H9 (cell line): ENCODE measurements at regions not wholly inside any gene's neighbourhood (a gene's known extent, or its start where the extent isn't known, plus 50 kb on each side); places are given as distances from the start of the nearest gene placed in this dataset.
"Not testable (repeated sequence)": the region's sequence is repeated elsewhere in the genome, so short reads cannot be mapped to it uniquely, and the experiment has no call there.

Experiments used
- DNase-seq: peaks from one replicate; pipeline ENCODE4 v3.0.0-alpha.2; 2017
- H2AFZ ChIP-seq: one replicate; pipeline ENCODE4 v1.6.1; 2013; ENCODE audit warnings: mild to moderate bottlenecking, low read length, control low read depth, moderate library complexity
- H2AK5ac ChIP-seq: 2 replicates; pipeline ENCODE4 v1.6.1; 2013; ENCODE audit warnings: low read length, control low read depth, mixed read lengths; ENCODE audit not compliant: insufficient read length
- H2BK120ac ChIP-seq: one replicate; pipeline ENCODE4 v1.6.1; 2013; ENCODE audit warnings: low read depth, mild to moderate bottlenecking, low read length, control low read depth, inconsistent platforms; ENCODE audit not compliant: poor library complexity, severe bottlenecking
- H2BK12ac ChIP-seq: 2 replicates; pipeline ENCODE4 v1.6.1; 2013; ENCODE audit warnings: low read length, control low read depth, mixed read lengths, low read depth; ENCODE audit not compliant: insufficient read length
- H2BK15ac ChIP-seq: 2 replicates; pipeline ENCODE4 v1.6.1; 2013; ENCODE audit warnings: low read depth, low read length, control low read depth
- H2BK20ac ChIP-seq: one replicate; pipeline ENCODE4 v1.6.1; 2013; ENCODE audit warnings: low read depth, mild to moderate bottlenecking, low read length, control low read depth, inconsistent platforms; ENCODE audit not compliant: poor library complexity, severe bottlenecking
- H2BK5ac ChIP-seq: 2 replicates; pipeline ENCODE4 v1.6.1; 2013; ENCODE audit warnings: low read length, control low read depth, mixed read lengths; ENCODE audit not compliant: insufficient read length
- H3K14ac ChIP-seq: 2 replicates; pipeline ENCODE4 v1.6.1; 2013; ENCODE audit warnings: low read length, control low read depth; ENCODE audit not compliant: insufficient read depth
- H3K18ac ChIP-seq: 2 replicates; pipeline ENCODE4 v1.6.1; 2013; ENCODE audit warnings: low read depth, mild to moderate bottlenecking, mixed read lengths, low read length, control low read depth; ENCODE audit not compliant: insufficient read length
- H3K23ac ChIP-seq: 2 replicates; pipeline ENCODE4 v1.6.1; 2013; ENCODE audit warnings: low read length, control low read depth, mixed read lengths, low read depth; ENCODE audit not compliant: insufficient read length
- H3K23me2 ChIP-seq: 2 replicates; pipeline ENCODE4 v1.6.1; 2013; ENCODE audit warnings: low read depth, mild to moderate bottlenecking, mixed read lengths, low read length, control low read depth; ENCODE audit not compliant: insufficient read length, poor library complexity, severe bottlenecking
- H3K27ac ChIP-seq: 2 replicates; pipeline ENCODE4 v1.5.1; 2013; ENCODE audit warnings: low read length, control low read depth, mixed read lengths, low read depth; ENCODE audit not compliant: insufficient read length
- H3K27me3 ChIP-seq: 2 replicates; pipeline ENCODE4 v1.6.1; 2013; ENCODE audit warnings: low read length, control low read depth, inconsistent platforms; ENCODE audit not compliant: insufficient read depth
- H3K4ac ChIP-seq: 2 replicates; pipeline ENCODE4 v1.6.1; 2013; ENCODE audit warnings: low read depth, mild to moderate bottlenecking, control low read depth, inconsistent platforms, low read length, moderate library complexity
- H3K4me1 ChIP-seq: 2 replicates; pipeline ENCODE4 v1.6.1; 2013; ENCODE audit warnings: low read length, control low read depth, inconsistent platforms; ENCODE audit not compliant: insufficient read depth
- H3K4me2 ChIP-seq: 2 replicates; pipeline ENCODE4 v1.6.1; 2013; ENCODE audit warnings: low read length, control low read depth, mixed read lengths; ENCODE audit not compliant: insufficient read length, insufficient read depth
- H3K56ac ChIP-seq: 2 replicates; pipeline ENCODE4 v1.6.1; 2013; ENCODE audit warnings: low read depth, mild to moderate bottlenecking, mixed read lengths, low read length, control low read depth; ENCODE audit not compliant: insufficient read length
- H3K79me1 ChIP-seq: 2 replicates; pipeline ENCODE4 v1.6.1; 2013; ENCODE audit warnings: low read depth, mild to moderate bottlenecking, moderate library complexity, low read length, control low read depth, inconsistent platforms; ENCODE audit not compliant: insufficient read depth, poor library complexity, severe bottlenecking
- H3K79me2 ChIP-seq: 2 replicates; pipeline ENCODE4 v1.6.1; 2013; ENCODE audit warnings: low read length, control low read depth, inconsistent platforms; ENCODE audit not compliant: insufficient read depth
- H3K9ac ChIP-seq: 2 replicates; pipeline ENCODE4 v1.6.1; 2013; ENCODE audit warnings: low read length, control low read depth, mixed read lengths; ENCODE audit not compliant: insufficient read length; ENCODE audit errors: extremely low read depth
- H3K9me3 ChIP-seq: one replicate; pipeline ENCODE4 v1.6.1; 2013; ENCODE audit warnings: low read depth, low read length, inconsistent platforms; ENCODE audit not compliant: control insufficient read depth
- H3T11ph ChIP-seq: one replicate; pipeline ENCODE4 v1.6.1; 2013; ENCODE audit warnings: mild to moderate bottlenecking, low read length, control low read depth, inconsistent platforms
- H4K20me1 ChIP-seq: one replicate; pipeline ENCODE4 v1.6.1; 2013; ENCODE audit not compliant: control insufficient read depth, insufficient read length, insufficient read depth
- H4K5ac ChIP-seq: 2 replicates; pipeline ENCODE4 v1.6.1; 2013; ENCODE audit warnings: low read depth, mild to moderate bottlenecking, mixed read lengths, low read length, control low read depth; ENCODE audit not compliant: insufficient read length
- H4K8ac ChIP-seq: replicated peaks from 2 replicates; pipeline ENCODE4 v1.6.1; 2013; ENCODE audit warnings: low read length, control low read depth, mixed read lengths, low read depth; ENCODE audit not compliant: insufficient read length
- H4K91ac ChIP-seq: 2 replicates; pipeline ENCODE4 v1.6.1; 2013; ENCODE audit warnings: low read depth, mild to moderate bottlenecking, moderate library complexity, mixed read lengths, low read length, control low read depth; ENCODE audit not compliant: insufficient read length
- H3K27ac Mint-ChIP-seq, 3 experiments: 2 replicates in 2 of 3; 3 replicates in 1 of 3; pipeline ENCODE4 v1.8.0; 2020 to 2021; ENCODE audit warnings: mixed read lengths in 3 of 3, mild to moderate bottlenecking in 1 of 3, moderate library complexity in 1 of 3
- H3K27me3 Mint-ChIP-seq: 2 replicates; pipeline ENCODE4 v1.8.0; 2021; ENCODE audit warnings: low read depth, mild to moderate bottlenecking, moderate library complexity, mixed read lengths
- H3K36me3 Mint-ChIP-seq, 3 experiments: 2 replicates in 2 of 3; 3 replicates in 1 of 3; pipeline ENCODE4 v1.8.0; 2020 to 2021; ENCODE audit warnings: low read depth in 3 of 3, mixed read lengths in 3 of 3; ENCODE audit not compliant: insufficient read depth in 1 of 3
- H3K4me1 Mint-ChIP-seq, 2 experiments: 2 replicates each; pipeline ENCODE4 v1.8.0; 2020; ENCODE audit warnings: mixed read lengths in 2 of 2
- H3K4me3 Mint-ChIP-seq, 2 experiments: 2 replicates in 1 of 2; 3 replicates in 1 of 2; pipeline ENCODE4 v1.8.0; 2020 to 2021; ENCODE audit warnings: mild to moderate bottlenecking in 2 of 2, mixed read lengths in 2 of 2, moderate library complexity in 1 of 2
- H3K9me3 Mint-ChIP-seq, 2 experiments: 2 replicates in 1 of 2; 3 replicates in 1 of 2; pipeline ENCODE4 v1.8.0; 2020; ENCODE audit warnings: mild to moderate bottlenecking in 2 of 2, mixed read lengths in 2 of 2, moderate library complexity in 1 of 2
- WGBS: extraction: QIAGEN DNeasy Blood & Tissue Kit; methylation state at CpG from one replicate; pipeline ENCODE4 v1.1.7; 2013; ENCODE audit warnings: missing lambda C conversion rate, low lambda C conversion rate, mixed read lengths; ENCODE audit not compliant: insufficient read length; ENCODE audit errors: extremely low coverage; 5-methylcytosine and 5-hydroxymethylcytosine counted together
- TF ChIP-seq, protein P1 (sequence below): fragments of 200-600 bp; sonication (generic); conservative IDR thresholded peaks from 3 replicates; pipeline ENCODE4 v1.8.0; 2021; ENCODE audit warnings: antibody characterized with exemption, mild to moderate bottlenecking

DNA sequence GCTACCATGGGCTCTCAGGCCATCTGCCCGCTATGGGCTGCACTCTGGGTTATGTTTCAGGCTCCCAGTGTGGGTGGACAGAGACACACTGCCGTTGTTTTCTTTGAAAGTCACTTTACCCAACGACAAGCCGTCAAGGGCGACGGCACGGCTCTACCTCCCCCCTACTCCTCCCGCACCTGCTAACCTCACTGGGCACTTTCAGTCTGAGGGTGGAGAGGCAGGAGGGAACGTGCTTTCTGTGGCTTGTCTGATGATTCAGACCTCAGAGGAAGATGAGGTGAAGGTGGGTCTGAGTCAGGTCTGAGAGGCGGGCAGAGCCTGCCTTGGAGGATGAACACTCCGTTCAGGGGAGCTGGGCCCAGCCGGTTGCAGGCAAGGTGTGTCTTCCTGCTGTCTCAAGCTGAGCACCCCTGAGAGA, 147.6 kb upstream of the HDAC4 start:
- Histone ChIP-seq H2BK20ac (no peak overlapping the region), H2AFZ (no peak overlapping the region), H2BK5ac (no peak overlapping the region), H4K5ac (no peak overlapping the region), H4K91ac (no peak overlapping the region), H2BK15ac (no peak overlapping the region), H3K9ac (no peak overlapping the region), H3K56ac (no peak overlapping the region), H3T11ph (no peak overlapping the region), H3K27me3 (no peaks in the 10 kb centered on the region), H3K4me2 (no peak overlapping the region), H3K14ac (no peak overlapping the region), H3K9me3 (no peaks in the 10 kb centered on the region), H3K4ac (no peak overlapping the region), H4K8ac (no peak overlapping the region), H2AK5ac (no peak overlapping the region), H3K27ac (no peak overlapping the region), H4K20me1 (no peaks in the 10 kb centered on the region), H2BK12ac (no peak overlapping the region), H3K4me1 (no peaks in the 10 kb centered on the region), H2BK120ac (no peak overlapping the region), H3K23me2 (no peaks in the 10 kb centered on the region), H3K79me1 (no peaks in the 10 kb centered on the region), H3K18ac (no peak overlapping the region), H3K79me2 (no peaks in the 10 kb centered on the region), H3K23ac (no peak overlapping the region)
- H3K9me3 Mint-ChIP-seq = no peaks in the 10 kb centered on the region
- no peak overlapping the region for H3K4me3 Mint-ChIP-seq
- H3K4me1 Mint-ChIP-seq = no peaks in the 10 kb centered on the region
- H3K36me3 Mint-ChIP-seq = no peaks in the 10 kb centered on the region
- H3K27ac Mint-ChIP-seq = no peak overlapping the region
- TF ChIP-seq, protein P1, sequence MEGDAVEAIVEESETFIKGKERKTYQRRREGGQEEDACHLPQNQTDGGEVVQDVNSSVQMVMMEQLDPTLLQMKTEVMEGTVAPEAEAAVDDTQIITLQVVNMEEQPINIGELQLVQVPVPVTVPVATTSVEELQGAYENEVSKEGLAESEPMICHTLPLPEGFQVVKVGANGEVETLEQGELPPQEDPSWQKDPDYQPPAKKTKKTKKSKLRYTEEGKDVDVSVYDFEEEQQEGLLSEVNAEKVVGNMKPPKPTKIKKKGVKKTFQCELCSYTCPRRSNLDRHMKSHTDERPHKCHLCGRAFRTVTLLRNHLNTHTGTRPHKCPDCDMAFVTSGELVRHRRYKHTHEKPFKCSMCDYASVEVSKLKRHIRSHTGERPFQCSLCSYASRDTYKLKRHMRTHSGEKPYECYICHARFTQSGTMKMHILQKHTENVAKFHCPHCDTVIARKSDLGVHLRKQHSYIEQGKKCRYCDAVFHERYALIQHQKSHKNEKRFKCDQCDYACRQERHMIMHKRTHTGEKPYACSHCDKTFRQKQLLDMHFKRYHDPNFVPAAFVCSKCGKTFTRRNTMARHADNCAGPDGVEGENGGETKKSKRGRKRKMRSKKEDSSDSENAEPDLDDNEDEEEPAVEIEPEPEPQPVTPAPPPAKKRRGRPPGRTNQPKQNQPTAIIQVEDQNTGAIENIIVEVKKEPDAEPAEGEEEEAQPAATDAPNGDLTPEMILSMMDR = no peak
- peaks cover 23% of the 10 kb centered on the region for H3K27me3 Mint-ChIP-seq
- no CpG with 5 or more reads among the region's 12 CpGs for WGBS
- DNase-seq = no peak

DNA sequence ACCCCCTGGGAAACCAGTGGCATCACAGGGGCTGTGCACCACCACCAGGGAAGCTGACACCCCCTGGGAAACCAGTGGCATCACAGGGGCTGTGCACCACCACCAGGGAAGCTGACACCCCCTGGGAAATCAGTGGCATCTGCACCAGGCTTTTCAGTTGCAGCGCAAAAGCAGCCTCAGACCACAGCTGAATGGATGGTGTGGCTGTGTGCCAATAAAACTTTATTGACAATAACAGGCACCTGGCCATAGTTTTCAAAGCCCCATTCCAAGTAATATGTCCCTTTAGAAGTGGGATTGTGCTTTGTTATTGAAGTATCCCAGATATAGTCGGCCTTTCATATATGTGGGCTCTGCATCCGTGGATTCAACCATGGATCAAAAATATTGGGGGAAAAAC, 146.3 kb upstream of the HDAC4 start:
- peaks cover 21% of the 10 kb centered on the region for H3K27me3 Mint-ChIP-seq
- H2BK5ac ChIP-seq, H2AK5ac ChIP-seq, H2AFZ ChIP-seq, H4K20me1 ChIP-seq, H3K9me3 ChIP-seq, H2BK20ac ChIP-seq, H3K9ac ChIP-seq, H2BK120ac ChIP-seq, H2BK15ac ChIP-seq, H3K23ac ChIP-seq, H4K5ac ChIP-seq, H3K36me3 Mint-ChIP-seq, H3K56ac ChIP-seq, H3K4ac ChIP-seq, H2BK12ac ChIP-seq, H3K27ac Mint-ChIP-seq, H3T11ph ChIP-seq, H3K79me2 ChIP-seq, H3K27me3 ChIP-seq, H3K18ac ChIP-seq, H4K8ac ChIP-seq, H3K23me2 ChIP-seq, H3K9me3 Mint-ChIP-seq, H3K79me1 ChIP-seq, H3K4me1 Mint-ChIP-seq, H3K4me3 Mint-ChIP-seq, H3K27ac ChIP-seq, H4K91ac ChIP-seq, H3K14ac ChIP-seq, H3K4me2 ChIP-seq, H3K4me1 ChIP-seq, DNase-seq: not testable (repeated sequence)
- WGBS = no CpG with 5 or more reads among the region's 3 CpGs
